ENCODE measurements at regions not wholly inside any gene's neighbourhood (a gene's known extent, or its start where the extent isn't known, plus 50 kb on each side); places are given as distances from the start of the nearest gene placed in this dataset.

- no peak for TF ChIP-seq ZFP3 (CRISPR knock-in tag; IDR thresholded peaks at IDR 0.05)
- no peak for TF ChIP-seq ISL1 (CRISPR knock-in tag; IDR thresholded peaks at IDR 0.05)
- TF ChIP-seq PPARA (CRISPR knock-in tag; IDR thresholded peaks at IDR 0.05; ENCODE audit: borderline replicate concordance): no peak
- TF ChIP-seq PATZ1 (CRISPR knock-in tag; IDR thresholded peaks at IDR 0.05; ENCODE audit: borderline replicate concordance): no peak
- no peak for TF ChIP-seq ZNF70 (CRISPR knock-in tag; IDR thresholded peaks at IDR 0.05)
- no peak for TF ChIP-seq ARNTL (CRISPR knock-in tag; IDR thresholded peaks at IDR 0.05; ENCODE audit: borderline replicate concordance, low read depth)
These were observed 372.7 kb downstream of the ZNF521 start for GRCh38 chr18:24979235-24979634.

Data from SK-N-SH treated with all-trans-retinoic acid at 6 μM for 48 hours (cell line).